H1 (cell line): ENCODE measurements at regions not wholly inside any gene's neighbourhood (a gene's known extent, or its start where the extent isn't known, plus 50 kb on each side); places are given as distances from the start of the nearest gene placed in this dataset.
"Not testable (repeated sequence)": the region's sequence is repeated elsewhere in the genome, so short reads cannot be mapped to it uniquely, and the experiment has no call there.

Experiments
- CTCF ChIA-PET: fragments of 300-600 bp; sonication (Branson Sonifier 250); formaldehyde crosslinking; loops from one replicate; lab custom pipeline; 2021; ENCODE audit not compliant: partially characterized antibody; lab: Charles Lee
- POLR2A ChIA-PET: fragments of 300-600 bp; sonication (Branson Sonifier 250); formaldehyde crosslinking; loops from one replicate; lab custom pipeline; 2021; ENCODE audit warnings: inconsistent platforms; ENCODE audit not compliant: partially characterized antibody; lab: Charles Lee
- DNase-seq, 2 experiments: peaks; one replicate each; pipeline versions ENCODE4 v3.0.0 to v3.0.0-alpha.2; 2010 to 2022; ENCODE audit warnings: low spot score in 2 of 2, low read depth in 1 of 2, mixed read lengths in 1 of 2
- FAIRE-seq: peaks from 2 replicates; lab custom pipeline; 2011; peaks lifted over from hg19 to GRCh38; lab: Jason Lieb, UNC
- H2AFZ ChIP-seq: 2 replicates; pipeline ENCODE4 v1.8.1; 2012; ENCODE audit warnings: low read length, inconsistent platforms
- H2AK5ac ChIP-seq: 2 replicates; pipeline ENCODE4 v1.6.1; 2013; ENCODE audit warnings: low read depth, low read length
- H2BK120ac ChIP-seq: replicated peaks from 2 replicates; pipeline ENCODE3; 2013; ENCODE audit warnings: low read depth, low read length, inconsistent platforms
- H2BK12ac ChIP-seq: 2 replicates; pipeline ENCODE4 v1.6.1; 2013; ENCODE audit warnings: low read depth, low read length
- H2BK15ac ChIP-seq: 2 replicates; pipeline ENCODE4 v1.6.1; 2013; ENCODE audit warnings: low read length
- H2BK20ac ChIP-seq: 2 replicates; pipeline ENCODE4 v1.6.1; 2013; ENCODE audit warnings: low read length
- H2BK5ac ChIP-seq: 2 replicates; pipeline ENCODE4 v1.6.1; 2013; ENCODE audit warnings: low read depth, low read length
- H3K14ac ChIP-seq: 2 replicates; pipeline ENCODE4 v1.6.1; 2013; ENCODE audit warnings: inconsistent platforms; ENCODE audit not compliant: insufficient read length
- H3K18ac ChIP-seq: 2 replicates; pipeline ENCODE4 v1.6.1; 2013; ENCODE audit warnings: low read length; ENCODE audit errors: extremely low read depth
- H3K23ac ChIP-seq: 2 replicates; pipeline ENCODE4 v1.6.1; 2013; ENCODE audit warnings: inconsistent platforms; ENCODE audit not compliant: insufficient read length
- H3K23me2 ChIP-seq: 2 replicates; pipeline ENCODE4 v1.6.1; 2013; ENCODE audit warnings: low read depth, low read length
- H3K27ac ChIP-seq: 2 replicates; pipeline ENCODE4 v1.6.1; 2011; ENCODE audit warnings: low read depth, low read length, inconsistent platforms
- H3K27me3 ChIP-seq, 4 experiments: replicated peaks in 1 of 4; 1 replicate in 1 of 4; 2 replicates in 3 of 4; pipeline versions ENCODE4 v1.6.1 to v1.8.1; 2011 to 2013; ENCODE audit warnings: low read length in 3 of 4, mild to moderate bottlenecking in 3 of 4, inconsistent platforms in 2 of 4, mixed read lengths in 2 of 4, moderate library complexity in 1 of 4; ENCODE audit not compliant: control insufficient read depth in 3 of 4, insufficient read depth in 3 of 4; ENCODE audit errors: extremely low read depth in 1 of 4
- H3K36me3 ChIP-seq, 4 experiments: 2 replicates each; pipeline versions ENCODE4 v1.6.1 to v1.8.1; 2011 to 2013; ENCODE audit warnings: mild to moderate bottlenecking in 4 of 4, low read length in 3 of 4, moderate library complexity in 2 of 4, control low read depth in 1 of 4, inconsistent platforms in 1 of 4; ENCODE audit not compliant: insufficient read depth in 4 of 4, control insufficient read depth in 2 of 4
- H3K4ac ChIP-seq: replicated peaks from 2 replicates; pipeline ENCODE3; 2013; ENCODE audit warnings: low read length, low read depth, mixed read lengths, inconsistent platforms; ENCODE audit not compliant: insufficient read length
- H3K4me1 ChIP-seq, 4 experiments: replicated peaks in 1 of 4; 1 replicate in 1 of 4; 2 replicates in 3 of 4; pipeline versions ENCODE4 v1.6.1 to v1.8.1; 2011 to 2013; ENCODE audit warnings: low read length in 3 of 4, inconsistent platforms in 2 of 4, mixed read lengths in 1 of 4; ENCODE audit not compliant: insufficient read depth in 4 of 4, control insufficient read depth in 3 of 4
- H3K4me2 ChIP-seq, 2 experiments: 2 replicates each; pipeline versions ENCODE4 v1.6.1 to v1.8.1; 2011 to 2013; ENCODE audit warnings: low read depth in 2 of 2, low read length in 2 of 2, control low read depth in 1 of 2, inconsistent platforms in 1 of 2, mild to moderate bottlenecking in 1 of 2; ENCODE audit not compliant: insufficient read depth in 1 of 2
- H3K4me3 ChIP-seq, 4 experiments: fragments of 200-600, 300-600 bp in 1 of 4; sonication (generic), shearing (Covaris generic), sonication (Bioruptor Twin) in 1 of 4; 2 replicates each; pipeline versions ENCODE4 v1.5.1 to v1.8.1; 2011 to 2016; ENCODE audit warnings: low read length in 4 of 4, low read depth in 3 of 4, control low read depth in 2 of 4, inconsistent platforms in 2 of 4, mild to moderate bottlenecking in 2 of 4, mixed read lengths in 1 of 4, moderate library complexity in 1 of 4; ENCODE audit not compliant: insufficient read depth in 2 of 4; ENCODE audit errors: extremely low read depth in 1 of 4
- H3K56ac ChIP-seq: replicated peaks from 2 replicates; pipeline ENCODE3; 2013; ENCODE audit warnings: low read depth, mild to moderate bottlenecking, mixed read lengths, low read length, inconsistent platforms; ENCODE audit not compliant: insufficient read length
- H3K79me1 ChIP-seq: 2 replicates; pipeline ENCODE4 v1.6.1; 2013; ENCODE audit warnings: low read depth, low read length, control low read depth
- H3K79me2 ChIP-seq, 2 experiments: 2 replicates each; pipeline versions ENCODE4 v1.6.1 to v1.8.1; 2012 to 2013; ENCODE audit warnings: low read length in 2 of 2, mild to moderate bottlenecking in 2 of 2, inconsistent platforms in 1 of 2; ENCODE audit not compliant: insufficient read depth in 2 of 2, control insufficient read depth in 1 of 2
- H3K9ac ChIP-seq, 4 experiments: replicated peaks in 1 of 4; 1 replicate in 1 of 4; 2 replicates in 3 of 4; pipeline versions ENCODE4 v1.6.1 to v1.8.1; 2011 to 2013; ENCODE audit warnings: low read depth in 3 of 4, low read length in 3 of 4, control low read depth in 2 of 4, mild to moderate bottlenecking in 2 of 4, moderate library complexity in 2 of 4, inconsistent platforms in 1 of 4; ENCODE audit errors: extremely low read depth in 1 of 4
- H3K9me3 ChIP-seq, 2 experiments: 2 replicates each; pipeline versions ENCODE4 v1.6.1 to v1.8.1; 2012 to 2013; ENCODE audit warnings: mild to moderate bottlenecking in 2 of 2, moderate library complexity in 2 of 2, control low read depth in 1 of 2, inconsistent platforms in 1 of 2, low read depth in 1 of 2, low read length in 1 of 2, mixed read lengths in 1 of 2; ENCODE audit not compliant: insufficient read depth in 2 of 2
- H4K20me1 ChIP-seq, 2 experiments: replicated peaks in 1 of 2; 2 replicates each; pipeline versions ENCODE3 to v1.8.1; 2011 to 2013; ENCODE audit warnings: inconsistent platforms in 2 of 2, low read length in 2 of 2, mild to moderate bottlenecking in 1 of 2; ENCODE audit not compliant: insufficient read depth in 2 of 2, control insufficient read depth in 1 of 2
- H4K5ac ChIP-seq: 2 replicates; pipeline ENCODE4 v1.6.1; 2013; ENCODE audit warnings: low read length, low read depth, mixed read lengths, inconsistent platforms; ENCODE audit not compliant: insufficient read length
- H4K8ac ChIP-seq: 2 replicates; pipeline ENCODE4 v1.8.0; 2013; ENCODE audit warnings: mild to moderate bottlenecking, moderate library complexity, low read length, inconsistent platforms; ENCODE audit not compliant: insufficient read depth; ENCODE audit errors: extremely low read depth
- H4K91ac ChIP-seq: replicated peaks from 2 replicates; pipeline ENCODE3; 2013; ENCODE audit warnings: low read length, mixed read lengths, inconsistent platforms; ENCODE audit not compliant: insufficient read length
- CHD1 ChIP-seq: IDR thresholded peaks from 2 replicates; pipeline ENCODE4 v1.6.1; 2012; ENCODE audit warnings: low read depth, low read length, improper control_type of control experiment
- FOSL1 ChIP-seq: IDR thresholded peaks from 2 replicates; pipeline ENCODE4 v1.6.1; 2011; ENCODE audit warnings: mild to moderate bottlenecking, low read depth, low read length, moderate library complexity; ENCODE audit not compliant: insufficient read depth
- MAFK ChIP-seq: IDR thresholded peaks from 2 replicates; pipeline ENCODE4 v1.6.1; 2012; ENCODE audit warnings: low read depth, mild to moderate bottlenecking, improper control_type of control experiment, low read length
- SP4 ChIP-seq: IDR thresholded peaks from 2 replicates; pipeline ENCODE4 v1.6.1; 2012; ENCODE audit warnings: low read length, inconsistent platforms
- YY1 ChIP-seq: IDR thresholded peaks from 2 replicates; pipeline ENCODE4 v1.6.1; 2011; ENCODE audit warnings: low read depth, mild to moderate bottlenecking, low read length
- WGBS, 2 experiments: shearing (Covaris generic) in 1 of 2; methylation state at CpG; one replicate each; pipeline versions ENCODE4 v1.1.6 to v1.1.7; 2013 to 2015; ENCODE audit warnings: low lambda C conversion rate in 2 of 2, mixed read lengths in 2 of 2, inconsistent platforms in 1 of 2, low coverage in 1 of 2, missing lambda C conversion rate in 1 of 2; ENCODE audit not compliant: insufficient replicate concordance in 2 of 2, insufficient coverage in 1 of 2, insufficient read length in 1 of 2; ENCODE audit errors: extremely low coverage in 1 of 2, missing lambda C conversion rate in 1 of 2; 5-methylcytosine and 5-hydroxymethylcytosine counted together

- TF ChIP-seq CHD1, result no peak
- TF ChIP-seq YY1, result no peak
- no peak for TF ChIP-seq SP4
- no peak for TF ChIP-seq FOSL1
- no peak for TF ChIP-seq MAFK
Measured at GRCh38 chr21:18744840-18745239, 341.3 kb upstream of the TMPRSS15 start (continued).

GRCh38 chr21:18752894-18753293, 349.3 kb upstream of the TMPRSS15 start:
- H2BK15ac ChIP-seq, H3K79me2 ChIP-seq, H3K4me2 ChIP-seq, H3K27ac ChIP-seq, H4K5ac ChIP-seq, DNase-seq, H3K36me3 ChIP-seq, H2BK12ac ChIP-seq, H3K14ac ChIP-seq, POLR2A ChIA-PET, H4K8ac ChIP-seq, H3K4me1 ChIP-seq, H2BK20ac ChIP-seq, H3K9me3 ChIP-seq, H3K4ac ChIP-seq, H2AFZ ChIP-seq, FAIRE-seq, H3K56ac ChIP-seq, H3K27me3 ChIP-seq, H2BK5ac ChIP-seq, H2BK120ac ChIP-seq, H4K91ac ChIP-seq, H2AK5ac ChIP-seq, H4K20me1 ChIP-seq, H3K23ac ChIP-seq, H3K18ac ChIP-seq, H3K4me3 ChIP-seq, H3K23me2 ChIP-seq, H3K9ac ChIP-seq, H3K79me1 ChIP-seq: not testable (repeated sequence)
- CTCF ChIA-PET, result interaction anchor here (0.6 kb wide), 1 partner anchor 1177 kb away, joined by 3 read pairs; no protein-coding TSS in a partner anchor
- WGBS, 2 experiments, result 91% methylated on average over 11 of the region's 15 CpGs; no CpG with 5 or more reads in 1 of the 2 experiments
